SK-N-SH treated with all-trans-retinoic acid at 6 μM for 48 hours (cell line): ENCODE measurements at regions not wholly inside any gene's neighbourhood (a gene's known extent, or its start where the extent isn't known, plus 50 kb on each side); places are given as distances from the start of the nearest gene placed in this dataset.

Experiments
- CREB5 ChIP-seq: fragments of 250-450 bp; sonication (Bioruptor Pico); IDR thresholded peaks from 2 replicates; pipeline ENCODE4 v1.5.1; 2020; ENCODE audit warnings: low read depth, mild to moderate bottlenecking, moderate library complexity
- CSRNP3 ChIP-seq: fragments of 250-450 bp; sonication (Bioruptor Pico); IDR thresholded peaks from 2 replicates; pipeline ENCODE4 v1.5.1; 2021; ENCODE audit warnings: mild to moderate bottlenecking, moderate library complexity
- ESRRG ChIP-seq: fragments of 250-450 bp; sonication (Bioruptor Pico); IDR thresholded peaks from 2 replicates; pipeline ENCODE4 v1.6.1; 2021; ENCODE audit warnings: mild to moderate bottlenecking
- PPARA ChIP-seq: fragments of 250-450 bp; sonication (Bioruptor Pico); IDR thresholded peaks from 2 replicates; pipeline ENCODE4 v1.5.0; 2020; ENCODE audit warnings: mild to moderate bottlenecking, borderline replicate concordance
- ZFP30 ChIP-seq: fragments of 450-650 bp; formaldehyde crosslinking; IDR thresholded peaks from 2 replicates; pipeline ENCODE4 v1.5.0; 2022; ENCODE audit warnings: mild to moderate bottlenecking, moderate library complexity
- ZNF565 ChIP-seq: fragments of 450-650 bp; formaldehyde crosslinking; conservative IDR thresholded peaks from 2 replicates; pipeline ENCODE4 v1.5.0; 2020; ENCODE audit warnings: low read depth, mild to moderate bottlenecking, moderate library complexity

GRCh38 chr5:81908771-81909170 lies 63.1 kb upstream of the ATG10 start:
- no peak for TF ChIP-seq ZFP30 (CRISPR knock-in tag)
- TF ChIP-seq ESRRG = no peak
- TF ChIP-seq CREB5 = no peak
- TF ChIP-seq CSRNP3 (CRISPR knock-in tag) = no peak
- TF ChIP-seq PPARA (CRISPR knock-in tag) = no peak
- TF ChIP-seq ZNF565 (CRISPR knock-in tag) = no peak
